NB4 (cell line): ENCODE measurements at regions not wholly inside any gene's neighbourhood (a gene's known extent, or its start where the extent isn't known, plus 50 kb on each side); places are given as distances from the start of the nearest gene placed in this dataset.

Experiments used
- CTCF ChIP-seq: IDR thresholded peaks from one replicate; pipeline ENCODE4 v1.5.1; 2012; ENCODE audit warnings: low read depth, low read length
- POLR2A ChIP-seq: IDR thresholded peaks from 2 replicates; pipeline ENCODE4 v1.6.1; 2011; ENCODE audit warnings: mild to moderate bottlenecking; ENCODE audit not compliant: insufficient read length; ENCODE audit errors: extremely low read depth
- TF ChIP-seq, protein P1 (sequence below): IDR thresholded peaks from 2 replicates; pipeline ENCODE4 v1.6.1; 2011; ENCODE audit warnings: low read depth, low read length

DNA sequence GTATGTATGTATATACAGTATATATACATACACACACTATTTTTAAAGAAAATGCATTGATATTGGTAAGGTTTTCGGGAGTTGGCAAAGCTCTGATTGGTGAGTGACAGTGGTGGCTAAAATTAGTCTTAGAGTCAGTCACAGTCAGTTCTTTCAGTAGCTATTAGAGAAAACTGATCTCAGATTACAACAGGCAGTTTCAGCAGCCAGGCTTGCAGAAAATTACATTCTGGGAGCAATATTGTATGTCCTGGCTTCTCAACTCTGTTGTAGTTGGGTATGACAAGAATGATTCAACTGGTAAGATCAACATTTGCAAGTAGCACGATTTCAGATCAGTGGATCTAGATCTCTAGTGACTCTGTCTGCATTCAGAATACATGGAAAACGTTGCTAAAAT is 897.9 kb upstream of the AUTS2 start:
- TF ChIP-seq CTCF (no peak), POLR2A (no peak)
- TF ChIP-seq, protein P1, sequence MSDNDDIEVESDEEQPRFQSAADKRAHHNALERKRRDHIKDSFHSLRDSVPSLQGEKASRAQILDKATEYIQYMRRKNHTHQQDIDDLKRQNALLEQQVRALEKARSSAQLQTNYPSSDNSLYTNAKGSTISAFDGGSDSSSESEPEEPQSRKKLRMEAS, result no peak
